ENCODE measurements at regions not wholly inside any gene's neighbourhood (a gene's known extent, or its start where the extent isn't known, plus 50 kb on each side); places are given as distances from the start of the nearest gene placed in this dataset.

GRCh38 chr1:50354813-50355212 lies 68.4 kb downstream of the DMRTA2 start (continued):
- TF ChIP-seq MAX (CRISPR knock-in tag; IDR thresholded peaks at IDR 0.05) = no peak

GRCh38 chr1:50352428-50352827 lies 70.8 kb downstream of the DMRTA2 start:
- ATAC-seq = no peak
- Mint-ChIP-seq H3K36me3 (no peaks in the 10 kb centered on the region), H3K4me3 (no peak overlapping the region), H3K27me3 (ENCODE audit: low read depth) (peaks cover 4% of the 10 kb centered on the region; the same call in 1 of the 2 replicates), H3K9me3 (peaks cover 9% of the 10 kb centered on the region), H3K27ac (no peak overlapping the region), H3K4me1 (peaks cover 13% of the 10 kb centered on the region)
- POLR2A ChIA-PET = no interaction called here
- no peak for DNase-seq (ENCODE audit: low spot score)
- CTCF ChIA-PET = interaction anchor here (1.1 to 1.7 kb wide), 3 partner anchors 19 to 304 kb away, joined by 3 to 4 read pairs (median 3); no protein-coding TSS in a partner anchor
- TF ChIP-seq AR (CRISPR knock-in tag; IDR thresholded peaks at IDR 0.05) (no peak), ZNF317 (CRISPR knock-in tag; IDR thresholded peaks at IDR 0.05; ENCODE audit: borderline replicate concordance, low read depth) (no peak), ETV6 (CRISPR knock-in tag; IDR thresholded peaks at IDR 0.05) (no peak), AFF4 (CRISPR knock-in tag; IDR thresholded peaks at IDR 0.05; ENCODE audit: borderline replicate concordance) (no peak)
- TF ChIP-seq, protein P1, sequence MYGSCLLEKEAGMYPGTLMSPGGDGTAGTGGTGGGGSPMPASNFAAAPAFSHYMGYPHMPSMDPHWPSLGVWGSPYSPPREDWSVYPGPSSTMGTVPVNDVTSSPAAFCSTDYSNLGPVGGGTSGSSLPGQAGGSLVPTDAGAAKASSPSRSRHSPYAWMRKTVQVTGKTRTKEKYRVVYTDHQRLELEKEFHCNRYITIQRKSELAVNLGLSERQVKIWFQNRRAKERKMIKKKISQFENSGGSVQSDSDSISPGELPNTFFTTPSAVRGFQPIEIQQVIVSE (CRISPR knock-in tag; IDR thresholded peaks at IDR 0.05; ENCODE audit: borderline replicate concordance) = no peak

GRCh38 chr1:50350868-50351267 lies 72.4 kb downstream of the DMRTA2 start:
- Mint-ChIP-seq H3K4me1 (peaks cover 13% of the 10 kb centered on the region), H3K4me3 (no peak overlapping the region), H3K9me3 (peaks cover 9% of the 10 kb centered on the region), H3K27me3 (ENCODE audit: low read depth) (peaks cover 4% of the 10 kb centered on the region; the same call in 1 of the 2 replicates), H3K36me3 (no peaks in the 10 kb centered on the region), H3K27ac (no peak overlapping the region)
- ATAC-seq (no peak), DNase-seq (ENCODE audit: low spot score) (no peak)
- ChIA-PET POLR2A (interaction anchor here (0.6 kb wide), 1 partner anchor 287 kb away, joined by 3 read pairs; no protein-coding TSS in a partner anchor), CTCF (interaction anchor here (0.9 kb wide), 1 partner anchor 80 kb away, joined by 3 read pairs; no protein-coding TSS in a partner anchor)
- no peak for TF ChIP-seq ZBTB43 (CRISPR knock-in tag; IDR thresholded peaks at IDR 0.05)
- no peak for TF ChIP-seq FOXP1 (CRISPR knock-in tag; IDR thresholded peaks at IDR 0.05; ENCODE audit: borderline replicate concordance)
- no peak for TF ChIP-seq TEAD1 (CRISPR knock-in tag; IDR thresholded peaks at IDR 0.05)
- TF ChIP-seq, protein P2, sequence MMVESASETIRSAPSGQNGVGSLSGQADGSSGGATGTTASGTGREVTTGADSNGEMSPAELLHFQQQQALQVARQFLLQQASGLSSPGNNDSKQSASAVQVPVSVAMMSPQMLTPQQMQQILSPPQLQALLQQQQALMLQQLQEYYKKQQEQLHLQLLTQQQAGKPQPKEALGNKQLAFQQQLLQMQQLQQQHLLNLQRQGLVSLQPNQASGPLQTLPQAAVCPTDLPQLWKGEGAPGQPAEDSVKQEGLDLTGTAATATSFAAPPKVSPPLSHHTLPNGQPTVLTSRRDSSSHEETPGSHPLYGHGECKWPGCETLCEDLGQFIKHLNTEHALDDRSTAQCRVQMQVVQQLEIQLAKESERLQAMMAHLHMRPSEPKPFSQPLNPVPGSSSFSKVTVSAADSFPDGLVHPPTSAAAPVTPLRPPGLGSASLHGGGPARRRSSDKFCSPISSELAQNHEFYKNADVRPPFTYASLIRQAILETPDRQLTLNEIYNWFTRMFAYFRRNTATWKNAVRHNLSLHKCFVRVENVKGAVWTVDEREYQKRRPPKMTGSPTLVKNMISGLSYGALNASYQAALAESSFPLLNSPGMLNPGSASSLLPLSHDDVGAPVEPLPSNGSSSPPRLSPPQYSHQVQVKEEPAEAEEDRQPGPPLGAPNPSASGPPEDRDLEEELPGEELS (CRISPR knock-in tag; IDR thresholded peaks at IDR 0.05) = no peak

Data from WTC11 (cell line).